ENCODE measurements at regions not wholly inside any gene's neighbourhood (a gene's known extent, or its start where the extent isn't known, plus 50 kb on each side); places are given as distances from the start of the nearest gene placed in this dataset.

DNA sequence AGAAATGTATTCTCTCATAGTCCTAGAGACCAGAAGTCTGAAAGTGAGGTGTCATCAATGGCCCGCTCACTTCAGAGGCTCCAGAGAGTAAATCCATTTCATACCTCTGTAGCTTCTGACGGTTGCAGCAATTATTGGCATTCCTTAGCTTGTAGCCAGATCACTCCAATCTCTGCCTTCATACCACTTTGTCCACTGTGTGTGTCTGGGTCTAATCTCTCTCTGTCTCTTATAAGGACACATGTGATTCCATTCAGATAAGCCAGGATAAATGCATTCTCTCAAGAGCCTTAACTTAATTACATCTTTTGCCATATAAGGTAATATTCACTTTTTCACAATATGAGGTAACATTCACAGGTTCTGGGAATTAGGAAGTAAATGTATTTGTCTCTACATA is 365.7 kb downstream of the GXYLT1 start:
- Mint-ChIP-seq H3K4me3 (ENCODE audit: unreplicated experiment) (no peak overlapping the region), H3K36me3 (ENCODE audit: low read depth) (no peaks in the 10 kb centered on the region), H3K27me3 (ENCODE audit: low read depth) (no peaks in the 10 kb centered on the region), H3K27ac (ENCODE audit: unreplicated experiment) (no peak overlapping the region), H3K4me1 (ENCODE audit: low read depth) (no peaks in the 10 kb centered on the region), H3K9me3 (ENCODE audit: low read depth) (no peaks in the 10 kb centered on the region)
- no peak for DNase-seq (ENCODE audit: low spot score)
- TF ChIP-seq, protein P1, sequence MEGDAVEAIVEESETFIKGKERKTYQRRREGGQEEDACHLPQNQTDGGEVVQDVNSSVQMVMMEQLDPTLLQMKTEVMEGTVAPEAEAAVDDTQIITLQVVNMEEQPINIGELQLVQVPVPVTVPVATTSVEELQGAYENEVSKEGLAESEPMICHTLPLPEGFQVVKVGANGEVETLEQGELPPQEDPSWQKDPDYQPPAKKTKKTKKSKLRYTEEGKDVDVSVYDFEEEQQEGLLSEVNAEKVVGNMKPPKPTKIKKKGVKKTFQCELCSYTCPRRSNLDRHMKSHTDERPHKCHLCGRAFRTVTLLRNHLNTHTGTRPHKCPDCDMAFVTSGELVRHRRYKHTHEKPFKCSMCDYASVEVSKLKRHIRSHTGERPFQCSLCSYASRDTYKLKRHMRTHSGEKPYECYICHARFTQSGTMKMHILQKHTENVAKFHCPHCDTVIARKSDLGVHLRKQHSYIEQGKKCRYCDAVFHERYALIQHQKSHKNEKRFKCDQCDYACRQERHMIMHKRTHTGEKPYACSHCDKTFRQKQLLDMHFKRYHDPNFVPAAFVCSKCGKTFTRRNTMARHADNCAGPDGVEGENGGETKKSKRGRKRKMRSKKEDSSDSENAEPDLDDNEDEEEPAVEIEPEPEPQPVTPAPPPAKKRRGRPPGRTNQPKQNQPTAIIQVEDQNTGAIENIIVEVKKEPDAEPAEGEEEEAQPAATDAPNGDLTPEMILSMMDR (IDR thresholded peaks at IDR 0.05): no peak

DNA sequence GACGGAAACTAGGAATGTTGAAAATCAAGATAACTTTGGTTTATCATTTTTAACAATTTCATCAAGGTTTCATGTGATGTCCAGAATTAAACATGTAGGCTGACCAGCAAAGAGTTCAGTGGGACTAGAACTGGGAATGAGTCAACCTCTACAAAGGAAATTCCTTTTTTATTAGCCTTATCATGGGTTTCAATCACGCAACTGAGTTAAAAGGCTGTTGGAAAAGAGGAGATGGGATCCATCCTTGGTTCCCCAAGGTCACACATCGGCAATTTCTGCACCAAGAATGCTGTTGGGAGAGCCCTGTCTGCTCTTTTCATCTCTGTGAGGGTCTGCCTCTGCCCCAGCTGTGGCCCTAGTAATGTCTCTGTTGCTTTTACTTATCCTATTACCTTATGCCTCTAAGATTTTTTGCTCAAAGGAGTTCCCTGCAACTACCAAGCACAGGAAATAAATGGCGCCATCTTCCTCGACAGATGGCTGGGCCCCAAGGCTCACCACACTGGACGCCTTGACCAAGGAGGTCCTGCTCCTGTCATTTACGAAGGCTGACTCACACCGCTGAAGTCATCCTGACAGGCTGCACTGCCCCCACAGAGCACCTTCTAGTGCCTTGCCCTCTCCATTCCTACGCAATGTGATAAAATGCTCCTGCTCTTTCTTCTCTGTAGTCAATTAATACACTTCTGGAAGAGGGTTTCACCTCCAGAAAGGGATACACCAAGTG is 367.4 kb downstream of the GXYLT1 start:
- Mint-ChIP-seq H3K27ac (ENCODE audit: unreplicated experiment) (no peak overlapping the region), H3K9me3 (ENCODE audit: low read depth) (peaks cover 6% of the 10 kb centered on the region), H3K4me3 (ENCODE audit: unreplicated experiment) (no peak overlapping the region), H3K27me3 (ENCODE audit: low read depth) (no peaks in the 10 kb centered on the region), H3K4me1 (ENCODE audit: low read depth) (no peaks in the 10 kb centered on the region), H3K36me3 (ENCODE audit: low read depth) (no peaks in the 10 kb centered on the region)
- TF ChIP-seq, protein P1 (IDR thresholded peaks at IDR 0.05): no peak
- no peak for DNase-seq (ENCODE audit: low spot score)

DNA sequence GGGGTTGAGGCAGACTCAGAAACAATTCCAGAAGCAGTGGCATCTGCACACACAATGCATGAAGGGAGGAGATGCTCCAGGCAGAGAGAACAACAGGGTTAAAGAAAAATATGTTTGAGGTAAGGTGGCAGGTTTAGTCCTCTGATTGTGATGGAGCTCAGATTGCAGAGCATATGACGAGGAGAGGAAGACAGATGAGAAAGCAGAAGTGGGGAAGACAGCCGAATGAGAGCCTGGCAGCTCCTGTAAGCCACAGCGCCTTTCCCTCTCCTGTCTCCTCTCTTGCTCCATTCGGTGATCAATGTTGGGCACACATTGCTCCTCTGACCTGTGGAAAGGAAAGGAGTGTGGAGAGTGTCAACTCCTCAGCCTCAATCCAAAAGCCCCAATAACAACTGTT is 372.2 kb downstream of the GXYLT1 start:
- no peaks in the 10 kb centered on the region for H3K4me1 Mint-ChIP-seq (ENCODE audit: low read depth)
- no peak overlapping the region for H3K27ac Mint-ChIP-seq (ENCODE audit: unreplicated experiment)

DNA sequence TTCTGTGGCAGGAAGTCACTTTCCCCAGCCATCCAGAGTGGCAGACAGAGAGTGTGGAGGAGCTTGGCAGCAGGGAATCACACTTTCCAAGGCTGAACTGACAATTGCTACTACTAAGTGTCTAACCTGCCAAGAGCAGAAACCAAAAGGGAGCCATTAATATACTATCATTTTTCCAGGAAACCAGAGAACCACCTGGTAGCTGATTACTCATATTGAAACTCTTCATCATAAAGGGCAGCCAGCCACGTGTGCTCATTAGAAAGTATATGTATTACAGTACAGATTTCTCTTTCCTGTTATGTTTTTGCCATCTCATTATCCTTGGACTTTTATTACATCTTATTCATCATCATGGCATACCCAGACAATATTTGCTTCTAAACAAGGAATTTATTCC is 374.9 kb downstream of the GXYLT1 start:
- Mint-ChIP-seq H3K4me1 (ENCODE audit: low read depth) (no peaks in the 10 kb centered on the region), H3K27me3 (ENCODE audit: low read depth) (peaks cover 2% of the 10 kb centered on the region)

More for the DNA sequence above, 372.2 kb downstream of the GXYLT1 start:
- Mint-ChIP-seq H3K9me3 (ENCODE audit: low read depth) (peaks cover 6% of the 10 kb centered on the region), H3K27me3 (ENCODE audit: low read depth) (peaks cover 2% of the 10 kb centered on the region), H3K4me3 (ENCODE audit: unreplicated experiment) (no peak overlapping the region), H3K36me3 (ENCODE audit: low read depth) (no peaks in the 10 kb centered on the region)
- TF ChIP-seq, protein P1 (IDR thresholded peaks at IDR 0.05): no peak
- DNase-seq (ENCODE audit: low spot score): no peak

DNA sequence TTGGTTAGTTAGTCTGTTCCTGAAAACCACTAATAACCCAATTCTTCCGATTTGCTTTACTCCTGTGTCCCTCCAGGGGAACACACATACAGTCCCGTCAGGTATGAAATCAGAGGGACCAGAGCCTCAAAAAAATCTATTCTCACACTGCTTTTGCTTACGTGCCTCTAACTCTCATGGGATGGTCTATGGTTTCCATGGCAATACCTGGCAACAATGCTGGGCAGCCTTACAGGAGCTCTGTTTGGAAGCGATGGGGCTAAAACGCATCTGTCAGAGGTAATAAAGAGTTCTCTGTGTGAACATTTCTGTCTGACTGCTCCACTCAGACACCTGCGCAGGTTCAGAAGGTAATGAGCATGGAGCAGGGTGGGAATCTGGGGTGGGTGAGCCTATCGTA is 376.2 kb downstream of the GXYLT1 start:
- peaks cover 5% of the 10 kb centered on the region for H3K9me3 Mint-ChIP-seq (ENCODE audit: low read depth)
- no peaks in the 10 kb centered on the region for H3K36me3 Mint-ChIP-seq (ENCODE audit: low read depth)
- DNase-seq (ENCODE audit: low spot score): no peak
- H3K4me3 Mint-ChIP-seq (ENCODE audit: unreplicated experiment): no peak overlapping the region
- peaks cover 2% of the 10 kb centered on the region for H3K27me3 Mint-ChIP-seq (ENCODE audit: low read depth)
- TF ChIP-seq, protein P1 (IDR thresholded peaks at IDR 0.05): no peak
- H3K27ac Mint-ChIP-seq (ENCODE audit: unreplicated experiment): no peak overlapping the region
- no peaks in the 10 kb centered on the region for H3K4me1 Mint-ChIP-seq (ENCODE audit: low read depth)

More for the DNA sequence above, 374.9 kb downstream of the GXYLT1 start:
- Mint-ChIP-seq H3K4me3 (ENCODE audit: unreplicated experiment) (no peak overlapping the region), H3K36me3 (ENCODE audit: low read depth) (no peaks in the 10 kb centered on the region), H3K9me3 (ENCODE audit: low read depth) (peaks cover 6% of the 10 kb centered on the region), H3K27ac (ENCODE audit: unreplicated experiment) (no peak overlapping the region)
- DNase-seq (ENCODE audit: low spot score): no peak
- TF ChIP-seq, protein P1 (IDR thresholded peaks at IDR 0.05): no peak

Measured in chondrocyte (in vitro differentiated cells).